Neutrophil (primary cell): ENCODE measurements at regions not wholly inside any gene's neighbourhood (a gene's known extent, or its start where the extent isn't known, plus 50 kb on each side); places are given as distances from the start of the nearest gene placed in this dataset.

ENCODE experiments used
- H3K27ac ChIP-seq: fragments of 200-600 bp; sonication (generic); 2 replicates; pipeline ENCODE4 v1.5.1; 2016; ENCODE audit warnings: mild to moderate bottlenecking, moderate library complexity
- H3K27me3 ChIP-seq: fragments of 200-600 bp; sonication (generic); 2 replicates; pipeline ENCODE4 v1.6.0; 2016; ENCODE audit warnings: mild to moderate bottlenecking
- H3K36me3 ChIP-seq: fragments of 200-600 bp; sonication (generic); 2 replicates; pipeline ENCODE4 v1.5.1; 2017
- H3K4me1 ChIP-seq, 2 experiments: fragments of 200-600 bp in 1 of 2; sonication (generic) in 1 of 2; 1 replicate in 1 of 2; 2 replicates in 1 of 2; pipeline versions ENCODE4 v1.5.1 to v1.6.1; 2013 to 2016; ENCODE audit warnings: low read depth in 1 of 2, low read length in 1 of 2, mild to moderate bottlenecking in 1 of 2, moderate library complexity in 1 of 2; ENCODE audit not compliant: control insufficient read depth in 1 of 2, insufficient read depth in 1 of 2
- H3K4me3 ChIP-seq, 2 experiments: fragments of 200-600 bp in 1 of 2; sonication (generic) in 1 of 2; 1 replicate in 1 of 2; 2 replicates in 1 of 2; pipeline ENCODE4 v1.5.1; 2013 to 2016; ENCODE audit warnings: low read depth in 1 of 2, low read length in 1 of 2, mild to moderate bottlenecking in 1 of 2, moderate library complexity in 1 of 2
- H3K9me3 ChIP-seq: fragments of 200-600 bp; sonication (generic); 2 replicates; pipeline ENCODE4 v1.5.1; 2016
- CTCF ChIP-seq: fragments of 200-600 bp; sonication (generic); IDR thresholded peaks from 2 replicates; pipeline ENCODE4 v1.5.1; 2016; ENCODE audit warnings: antibody characterized with exemption

DNA sequence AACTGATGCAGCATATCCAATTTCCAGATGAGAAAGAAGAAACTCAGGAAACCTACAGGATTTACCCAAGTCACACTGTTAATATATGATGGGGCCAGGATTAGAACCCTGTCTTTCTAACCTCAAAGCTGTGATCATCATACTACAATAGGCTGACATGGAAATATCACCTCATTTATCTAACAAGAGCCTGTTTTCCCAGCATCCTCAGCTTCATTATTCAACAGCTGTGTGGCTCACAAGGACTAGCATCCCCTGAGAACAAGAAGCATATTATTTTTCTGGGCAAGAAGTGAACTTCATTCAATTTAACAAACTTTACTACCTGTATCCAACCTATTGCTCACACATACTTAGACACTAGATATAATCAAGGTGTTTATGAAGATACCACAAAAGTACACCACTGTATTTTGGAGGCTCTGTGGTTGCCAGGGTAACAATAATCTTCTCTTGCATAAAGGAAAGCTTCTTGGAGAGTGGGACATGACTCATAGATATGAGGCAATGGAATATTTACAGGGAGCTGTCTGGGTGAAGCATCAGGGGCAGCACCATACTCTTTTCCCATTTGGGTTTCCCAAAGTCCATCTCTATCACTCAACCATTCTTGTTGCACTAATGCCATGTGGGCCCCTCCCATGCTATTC is 218.2 kb downstream of the RAD51AP2 start:
- no peak for TF ChIP-seq CTCF
- H3K4me3 ChIP-seq, result no peak overlapping the region
- no peak overlapping the region for H3K27ac ChIP-seq
- H3K9me3 ChIP-seq, result no peaks in the 10 kb centered on the region
- no peaks in the 10 kb centered on the region for H3K36me3 ChIP-seq
- H3K27me3 ChIP-seq, result no peaks in the 10 kb centered on the region
- H3K4me1 ChIP-seq, result no peaks in the 10 kb centered on the region

DNA sequence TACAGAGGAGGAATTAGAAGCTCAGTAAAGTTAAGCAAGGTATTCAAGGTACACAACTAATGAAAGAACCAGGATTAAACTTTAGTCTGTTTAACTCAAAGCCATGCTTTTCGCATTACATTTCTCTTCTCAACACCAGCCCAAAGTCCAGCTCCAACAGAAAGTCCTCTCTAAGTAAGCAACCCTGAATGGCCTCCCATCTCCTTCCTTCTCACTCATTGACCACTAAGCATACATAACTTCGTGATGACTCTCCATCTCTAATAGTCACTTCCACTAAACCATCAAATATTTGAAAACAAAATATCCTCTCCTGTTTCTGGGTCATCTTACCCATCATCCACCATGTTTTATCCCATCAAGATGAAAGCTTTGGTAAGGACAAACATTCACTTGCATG is 219.8 kb downstream of the RAD51AP2 start:
- no peak for TF ChIP-seq CTCF

DNA sequence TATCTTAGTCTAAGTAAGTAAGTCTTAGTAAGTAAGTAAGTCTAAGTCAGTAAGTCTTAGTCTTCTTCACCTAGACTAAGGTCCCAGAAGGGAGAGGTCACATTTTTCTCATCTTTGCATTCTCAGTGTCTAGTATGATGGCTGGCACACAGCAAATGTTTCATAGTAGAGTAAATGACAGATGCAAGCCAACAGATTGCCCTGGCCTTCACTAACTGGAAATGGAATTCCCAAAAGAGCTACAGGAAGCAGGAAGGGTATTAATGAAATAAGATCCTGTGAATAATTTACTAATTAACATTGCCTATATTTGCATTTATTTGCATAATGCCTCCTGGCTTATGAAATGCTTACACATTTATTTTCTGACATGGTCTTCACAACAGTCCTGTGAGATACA is 221.6 kb downstream of the RAD51AP2 start:
- Histone ChIP-seq H3K27ac (no peak overlapping the region), H3K4me3 (no peak overlapping the region), H3K9me3 (no peaks in the 10 kb centered on the region), H3K36me3 (no peaks in the 10 kb centered on the region), H3K4me1 (no peaks in the 10 kb centered on the region), H3K27me3 (no peaks in the 10 kb centered on the region)
- TF ChIP-seq CTCF, result no peak

More for the DNA sequence above, 219.8 kb downstream of the RAD51AP2 start:
- Histone ChIP-seq H3K9me3 (no peaks in the 10 kb centered on the region), H3K27ac (no peak overlapping the region), H3K27me3 (no peaks in the 10 kb centered on the region), H3K4me1 (no peaks in the 10 kb centered on the region), H3K36me3 (no peaks in the 10 kb centered on the region), H3K4me3 (no peak overlapping the region)

DNA sequence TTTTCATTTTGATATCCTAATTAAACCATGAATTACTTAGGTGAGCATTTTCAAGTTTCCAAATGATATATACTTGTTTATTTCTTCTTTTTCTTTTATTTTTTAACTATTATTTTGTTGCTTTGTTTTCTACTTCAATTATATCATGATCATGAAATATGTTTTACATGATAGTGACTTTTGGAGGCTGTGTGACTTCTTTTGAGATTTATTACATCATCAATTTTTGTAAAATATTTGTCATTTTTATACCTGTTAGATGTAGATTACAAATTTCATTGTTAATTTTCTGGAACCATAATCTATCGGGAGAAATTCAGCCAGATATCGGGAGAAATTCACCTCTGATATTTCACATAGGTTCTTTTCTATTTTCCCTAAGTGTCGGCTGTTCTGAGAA is 228.6 kb downstream of the RAD51AP2 start:
- Histone ChIP-seq H3K27me3 (no peaks in the 10 kb centered on the region), H3K27ac (no peak overlapping the region), H3K9me3 (no peaks in the 10 kb centered on the region), H3K4me1 (peaks cover 0 to 5% of the 10 kb centered on the region in 2 experiments), H3K4me3 (no peak overlapping the region), H3K36me3 (no peaks in the 10 kb centered on the region)
- TF ChIP-seq CTCF, result no peak

- no peak overlapping the region for H3K4me3 ChIP-seq
- peaks cover 0 to 5% of the 10 kb centered on the region in 2 experiments for H3K4me1 ChIP-seq
- no peak overlapping the region for H3K27ac ChIP-seq
- no peaks in the 10 kb centered on the region for H3K36me3 ChIP-seq
- no peaks in the 10 kb centered on the region for H3K27me3 ChIP-seq
- H3K9me3 ChIP-seq, result no peaks in the 10 kb centered on the region
- TF ChIP-seq CTCF, result no peak
Observed at GRCh38 chr2:17287183-17287582, 231.1 kb downstream of the RAD51AP2 start.
